GM13976 (cell line): ENCODE measurements at regions not wholly inside any gene's neighbourhood (a gene's known extent, or its start where the extent isn't known, plus 50 kb on each side); places are given as distances from the start of the nearest gene placed in this dataset.

Experiments
- DNase-seq: peaks from one replicate; pipeline ENCODE4 v3.0.0; 2012; ENCODE audit warnings: low spot score
- CTCF ChIP-seq: IDR thresholded peaks from 2 replicates; pipeline ENCODE4 v1.5.1; 2012; ENCODE audit warnings: borderline replicate concordance, mild to moderate bottlenecking; ENCODE audit not compliant: insufficient read depth; ENCODE audit errors: extremely low read depth, missing control alignments, control extremely low read depth
- in situ Hi-C: fragments of 300-500 bp; cut with MboI; formaldehyde crosslinking; loops from one replicate; pipeline ENCODE4 v1.12.0; 2022; ENCODE audit warnings: low sequenced_read_pairs, mixed read lengths, inconsistent platforms; ENCODE audit not compliant: unreplicated experiment

- TF ChIP-seq CTCF, result no peak
- in situ Hi-C loops, result no loop called here
These were observed 195.8 kb upstream of the CAND1 start for GRCh38 chr12:67073336-67073735.

DNA sequence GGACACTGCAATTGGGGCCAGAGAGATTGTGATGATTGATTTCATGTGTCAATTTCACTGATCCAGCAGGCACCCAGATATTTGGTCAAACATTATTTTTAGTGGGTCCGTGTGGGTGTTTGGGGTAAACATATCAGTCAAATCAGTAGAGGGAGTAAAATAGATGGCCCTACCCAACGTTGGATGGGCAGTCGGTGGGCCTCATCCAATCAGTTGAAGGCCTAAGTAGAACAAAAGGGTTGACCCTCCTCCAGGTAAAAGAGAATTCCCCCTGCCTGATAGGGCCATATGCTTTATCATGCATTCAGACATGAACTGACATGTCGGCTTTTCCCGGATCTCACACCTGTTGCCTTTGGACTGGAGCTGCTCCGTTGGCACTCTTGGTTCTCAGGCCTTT is 195.1 kb upstream of the CAND1 start:
- no peak for DNase-seq
- no peak for TF ChIP-seq CTCF
- in situ Hi-C loops, result no loop called here

More at GRCh38 chr12:67073336-67073735, 195.8 kb upstream of the CAND1 start:
- DNase-seq, result no peak

- DNase-seq, result no peak
- no peak for TF ChIP-seq CTCF
- in situ Hi-C loops, result no loop called here
These were observed 191.5 kb upstream of the CAND1 start for GRCh38 chr12:67077617-67078016.

GRCh38 chr12:67078957-67079356 is 190.2 kb upstream of the CAND1 start:
- in situ Hi-C loops, result no loop called here
- DNase-seq, result no peak
- no peak for TF ChIP-seq CTCF

GRCh38 chr12:67080637-67081036 is 188.5 kb upstream of the CAND1 start:
- DNase-seq, result no peak
- in situ Hi-C loops, result no loop called here
- no peak for TF ChIP-seq CTCF

- in situ Hi-C loops, result no loop called here
- TF ChIP-seq CTCF, result no peak
- no peak for DNase-seq
These were observed 186.9 kb upstream of the CAND1 start for GRCh38 chr12:67082221-67082620.

DNA sequence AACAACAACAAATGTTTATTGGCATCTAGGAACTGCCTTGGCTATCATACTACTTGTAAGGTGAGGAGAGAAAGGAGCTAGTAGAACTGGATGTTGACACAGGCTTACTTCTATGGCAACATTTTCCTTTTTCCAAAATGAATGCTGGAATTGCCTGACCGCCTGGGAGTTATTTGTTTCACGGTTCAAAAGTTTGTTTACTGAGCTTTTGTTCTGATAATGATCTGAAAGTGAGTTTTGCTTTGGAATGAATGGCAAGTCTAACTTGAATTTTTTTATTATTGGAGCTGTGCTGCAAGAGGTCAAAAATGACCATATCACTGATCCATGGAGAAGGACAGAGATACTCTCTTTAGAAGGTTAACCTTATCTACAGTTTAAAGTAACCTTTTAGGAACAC is 183.5 kb upstream of the CAND1 start:
- in situ Hi-C loops, result no loop called here
- TF ChIP-seq CTCF, result no peak
- no peak for DNase-seq
